ENCODE measurements at regions not wholly inside any gene's neighbourhood (a gene's known extent, or its start where the extent isn't known, plus 50 kb on each side); places are given as distances from the start of the nearest gene placed in this dataset.

DNA sequence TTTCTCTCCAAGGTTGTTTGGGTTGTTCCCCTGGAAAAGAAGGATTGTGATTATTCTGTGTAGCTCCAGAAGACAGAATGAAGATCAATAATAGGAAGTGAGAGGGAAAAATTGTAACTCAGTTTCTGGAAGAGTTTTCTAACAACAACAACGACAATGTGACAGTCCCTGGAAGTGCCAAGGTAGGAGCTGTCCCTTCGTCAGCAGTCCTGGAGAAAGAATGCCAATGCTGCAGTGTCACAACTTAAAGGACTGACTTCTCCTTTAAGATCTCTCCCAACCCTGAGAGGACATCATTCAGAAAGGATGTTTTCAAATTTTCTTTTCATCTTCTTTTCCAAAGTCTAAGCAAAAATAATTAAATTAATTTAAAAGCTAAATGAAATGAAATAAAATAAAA, 136.4 kb upstream of the GAP43 start:
- TF ChIP-seq, protein P1, sequence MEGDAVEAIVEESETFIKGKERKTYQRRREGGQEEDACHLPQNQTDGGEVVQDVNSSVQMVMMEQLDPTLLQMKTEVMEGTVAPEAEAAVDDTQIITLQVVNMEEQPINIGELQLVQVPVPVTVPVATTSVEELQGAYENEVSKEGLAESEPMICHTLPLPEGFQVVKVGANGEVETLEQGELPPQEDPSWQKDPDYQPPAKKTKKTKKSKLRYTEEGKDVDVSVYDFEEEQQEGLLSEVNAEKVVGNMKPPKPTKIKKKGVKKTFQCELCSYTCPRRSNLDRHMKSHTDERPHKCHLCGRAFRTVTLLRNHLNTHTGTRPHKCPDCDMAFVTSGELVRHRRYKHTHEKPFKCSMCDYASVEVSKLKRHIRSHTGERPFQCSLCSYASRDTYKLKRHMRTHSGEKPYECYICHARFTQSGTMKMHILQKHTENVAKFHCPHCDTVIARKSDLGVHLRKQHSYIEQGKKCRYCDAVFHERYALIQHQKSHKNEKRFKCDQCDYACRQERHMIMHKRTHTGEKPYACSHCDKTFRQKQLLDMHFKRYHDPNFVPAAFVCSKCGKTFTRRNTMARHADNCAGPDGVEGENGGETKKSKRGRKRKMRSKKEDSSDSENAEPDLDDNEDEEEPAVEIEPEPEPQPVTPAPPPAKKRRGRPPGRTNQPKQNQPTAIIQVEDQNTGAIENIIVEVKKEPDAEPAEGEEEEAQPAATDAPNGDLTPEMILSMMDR (IDR thresholded peaks at IDR 0.05; ENCODE audit: insufficient read depth, low read length, poor library complexity, severe bottlenecking), result no peak
- no peak for TF ChIP-seq EZH2phosphoT487 (conservative IDR thresholded peaks at IDR 0.05; ENCODE audit: low read length)

Measured in SU-DHL-6 (cell line).